MG63 (cell line): ENCODE measurements at regions not wholly inside any gene's neighbourhood (a gene's known extent, or its start where the extent isn't known, plus 50 kb on each side); places are given as distances from the start of the nearest gene placed in this dataset.

ENCODE experiments used
- DNase-seq: peaks from one replicate; pipeline ENCODE4 v3.0.0-alpha.2; 2020
- H3K27me3 ChIP-seq: fragments of 250-450 bp; sonication (Bioruptor Pico); 2 replicates; pipeline ENCODE4 v1.5.1; 2020; ENCODE audit warnings: mild to moderate bottlenecking, moderate library complexity
- H3K36me3 ChIP-seq: fragments of 250-450 bp; sonication (Bioruptor Pico); 2 replicates; pipeline ENCODE4 v1.5.1; 2020; ENCODE audit warnings: mild to moderate bottlenecking, moderate library complexity
- H3K4me3 ChIP-seq: fragments of 250-450 bp; sonication (Bioruptor Pico); 2 replicates; pipeline ENCODE4 v1.5.1; 2020; ENCODE audit warnings: mild to moderate bottlenecking, moderate library complexity
- H3K9me3 ChIP-seq: fragments of 250-450 bp; sonication (Bioruptor Pico); 2 replicates; pipeline ENCODE4 v1.5.1; 2020; ENCODE audit warnings: mild to moderate bottlenecking, moderate library complexity

DNA sequence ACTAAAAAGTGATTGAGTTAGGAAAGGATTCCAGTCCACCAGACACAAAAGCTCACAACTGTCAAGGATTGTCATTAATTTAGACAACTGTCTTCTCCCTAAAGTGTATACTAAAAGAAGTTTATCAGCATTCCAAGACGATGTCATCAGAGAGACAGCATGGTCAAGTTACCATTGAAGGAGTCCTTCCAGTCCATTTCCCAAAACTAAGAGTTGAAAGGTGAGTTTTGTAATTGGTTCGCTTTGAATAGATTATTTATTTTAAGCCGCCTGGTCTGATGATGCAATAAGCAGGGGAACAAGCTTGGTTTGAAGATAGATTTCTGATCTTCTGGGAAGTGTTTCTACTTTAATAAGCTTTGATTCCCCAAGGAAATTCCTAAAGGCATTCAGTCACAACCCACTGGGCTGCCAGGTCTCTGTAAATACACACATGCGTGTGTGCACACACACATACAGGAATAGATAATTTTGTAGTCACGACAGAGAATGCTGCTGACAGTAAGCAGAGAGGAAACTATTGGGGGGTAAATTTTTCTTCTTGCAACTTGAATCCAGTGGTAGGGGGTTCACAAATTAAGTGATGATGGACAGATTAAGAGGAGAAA lies 234.8 kb downstream of the PIK3R1 start:
- no peak overlapping the region for H3K4me3 ChIP-seq
- H3K36me3 ChIP-seq: peaks cover 7% of the 10 kb centered on the region; the same call in 1 of the 2 replicates
- peaks cover 8% of the 10 kb centered on the region for H3K9me3 ChIP-seq
- no peaks in the 10 kb centered on the region for H3K27me3 ChIP-seq
- peak; percentile 70 for DNase-seq

DNA sequence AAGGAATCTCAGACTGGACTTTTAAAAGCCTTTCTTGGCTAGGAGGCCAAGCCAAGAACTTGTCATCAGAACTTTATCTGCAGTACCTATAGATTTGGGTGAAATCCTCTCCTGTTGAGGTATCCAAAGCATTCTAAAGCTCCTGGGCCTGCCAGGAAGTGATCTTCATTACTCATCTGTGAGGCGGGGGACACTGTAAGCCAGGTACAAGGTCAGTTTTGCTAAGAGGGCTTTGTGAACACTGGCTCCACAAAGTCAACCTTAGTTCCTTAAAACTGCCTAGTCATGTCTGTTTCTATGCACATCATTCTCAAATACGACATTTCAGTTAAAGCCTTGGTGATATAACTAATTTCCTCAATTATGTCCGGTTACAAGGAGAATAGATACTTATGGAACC lies 236.7 kb downstream of the PIK3R1 start:
- no peak for DNase-seq
- Histone ChIP-seq H3K4me3 (no peak overlapping the region), H3K27me3 (no peaks in the 10 kb centered on the region), H3K36me3 (peaks cover 7% of the 10 kb centered on the region; the same call in 1 of the 2 replicates), H3K9me3 (peaks cover 8% of the 10 kb centered on the region)

DNA sequence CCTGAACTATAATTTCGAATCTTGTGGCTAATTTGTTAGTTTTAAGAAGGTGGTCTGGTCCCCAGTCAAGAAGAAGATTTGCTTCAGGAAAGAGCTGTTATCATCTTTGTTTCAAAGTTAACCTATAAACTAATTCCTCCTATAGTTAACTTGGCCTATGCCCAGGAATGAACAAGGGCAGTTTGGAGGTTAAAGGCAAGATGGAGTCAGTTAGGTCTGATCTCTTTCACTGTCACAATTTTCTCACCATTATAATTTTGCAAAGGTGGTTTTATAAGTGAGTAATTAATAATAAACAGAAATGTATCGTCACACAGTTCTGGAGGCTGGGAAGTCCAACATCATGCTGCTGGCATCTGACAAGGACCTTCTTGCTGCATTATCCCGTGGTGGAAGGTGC lies 238.6 kb downstream of the PIK3R1 start:
- Histone ChIP-seq H3K27me3 (no peaks in the 10 kb centered on the region), H3K4me3 (no peak overlapping the region), H3K36me3 (peaks cover 4% of the 10 kb centered on the region; the same call in 1 of the 2 replicates), H3K9me3 (peaks cover 6% of the 10 kb centered on the region)
- DNase-seq: no peak

DNA sequence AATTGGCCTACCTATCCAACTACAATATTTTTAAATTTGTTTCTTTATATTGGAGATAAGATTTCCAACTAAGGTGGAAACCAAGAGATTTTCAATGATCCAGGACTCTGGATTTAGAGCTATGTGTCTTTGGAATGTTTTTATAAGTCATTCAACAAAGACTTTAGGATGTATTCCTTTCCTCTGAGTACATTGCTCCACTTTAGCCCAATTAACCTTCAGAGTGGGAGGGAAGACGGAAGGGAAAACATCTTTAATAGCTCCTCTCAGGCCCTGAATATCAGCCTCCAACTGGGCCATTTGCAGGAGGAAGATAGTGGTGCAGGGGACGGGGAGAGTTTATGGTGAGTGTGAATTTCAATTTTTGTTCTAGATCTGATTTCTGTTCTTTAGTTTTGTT lies 239.2 kb downstream of the PIK3R1 start:
- Histone ChIP-seq H3K4me3 (no peak overlapping the region), H3K9me3 (peaks cover 6% of the 10 kb centered on the region), H3K27me3 (no peaks in the 10 kb centered on the region), H3K36me3 (peaks cover 4% of the 10 kb centered on the region; the same call in 1 of the 2 replicates)
- no peak for DNase-seq

DNA sequence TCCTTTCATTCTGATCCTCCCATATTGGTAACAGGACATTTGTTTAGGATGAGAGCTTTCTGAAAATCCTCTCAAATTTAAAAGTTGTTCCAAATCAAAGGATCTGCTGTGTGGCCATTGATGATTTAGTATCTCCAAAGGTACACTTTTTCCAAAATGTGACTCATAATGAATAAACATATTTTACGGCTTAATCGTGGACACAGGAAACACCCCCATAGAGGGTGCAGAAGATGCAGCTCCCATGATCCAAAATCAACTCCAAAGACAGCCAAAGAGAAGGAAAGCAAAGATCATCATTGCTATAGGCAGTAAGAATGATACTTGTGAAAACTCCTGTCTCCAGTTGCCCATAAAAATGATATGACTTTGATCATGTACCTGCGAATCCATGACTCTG lies 239.7 kb downstream of the PIK3R1 start:
- Histone ChIP-seq H3K27me3 (no peaks in the 10 kb centered on the region), H3K4me3 (no peak overlapping the region), H3K36me3 (peaks cover 4% of the 10 kb centered on the region; the same call in 1 of the 2 replicates), H3K9me3 (peaks cover 6% of the 10 kb centered on the region)
- peak; percentile 43 for DNase-seq

DNA sequence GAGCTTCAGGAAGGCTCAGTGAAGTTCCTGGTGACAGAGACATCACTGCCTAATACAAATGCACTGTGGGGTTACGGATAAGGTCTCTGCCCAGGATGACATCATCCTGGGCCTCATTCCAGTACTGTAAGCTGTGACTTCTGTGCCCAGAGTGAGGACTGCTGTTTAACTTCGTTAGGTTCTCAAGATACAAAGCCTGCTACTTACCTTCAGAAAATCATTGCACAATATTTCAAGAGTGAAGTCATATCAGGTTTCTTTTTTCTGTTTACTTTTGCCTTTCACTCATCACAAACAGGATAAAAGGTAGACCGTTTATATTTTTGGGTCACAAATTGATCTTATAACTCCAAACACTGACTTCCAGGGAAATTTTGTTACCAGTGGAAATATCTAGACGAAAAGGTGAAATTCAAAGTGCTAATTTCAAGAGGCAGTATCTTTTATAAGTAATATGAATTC lies 241.2 kb downstream of the PIK3R1 start:
- H3K9me3 ChIP-seq: peaks cover 6% of the 10 kb centered on the region
- peak; percentile 71 for DNase-seq
- no peaks in the 10 kb centered on the region for H3K27me3 ChIP-seq
- H3K4me3 ChIP-seq: no peak overlapping the region
- peaks cover 4% of the 10 kb centered on the region; the same call in 1 of the 2 replicates for H3K36me3 ChIP-seq

DNA sequence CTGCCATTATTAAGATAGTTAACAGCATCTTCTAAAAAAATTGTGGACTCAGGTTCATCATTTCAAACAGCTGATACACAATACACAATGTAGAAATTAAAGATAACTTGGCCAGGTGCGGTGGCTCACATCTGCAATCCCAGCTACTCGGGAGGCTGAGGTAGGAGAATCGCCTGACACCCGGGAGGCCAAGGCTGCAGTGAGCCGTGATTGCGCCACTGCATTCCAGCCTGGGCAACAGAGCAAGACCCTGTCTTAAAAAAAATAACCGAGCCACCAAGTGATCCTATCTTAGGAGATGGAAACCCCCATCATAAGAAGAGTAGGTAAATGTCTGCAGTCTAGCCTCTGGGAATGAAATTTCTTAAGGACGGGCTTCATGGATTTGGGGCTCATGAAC lies 241.7 kb downstream of the PIK3R1 start:
- no peak overlapping the region for H3K4me3 ChIP-seq
- H3K9me3 ChIP-seq: peaks cover 4% of the 10 kb centered on the region
- no peak for DNase-seq
- peaks cover 4% of the 10 kb centered on the region; the same call in 1 of the 2 replicates for H3K36me3 ChIP-seq
- H3K27me3 ChIP-seq: no peaks in the 10 kb centered on the region

DNA sequence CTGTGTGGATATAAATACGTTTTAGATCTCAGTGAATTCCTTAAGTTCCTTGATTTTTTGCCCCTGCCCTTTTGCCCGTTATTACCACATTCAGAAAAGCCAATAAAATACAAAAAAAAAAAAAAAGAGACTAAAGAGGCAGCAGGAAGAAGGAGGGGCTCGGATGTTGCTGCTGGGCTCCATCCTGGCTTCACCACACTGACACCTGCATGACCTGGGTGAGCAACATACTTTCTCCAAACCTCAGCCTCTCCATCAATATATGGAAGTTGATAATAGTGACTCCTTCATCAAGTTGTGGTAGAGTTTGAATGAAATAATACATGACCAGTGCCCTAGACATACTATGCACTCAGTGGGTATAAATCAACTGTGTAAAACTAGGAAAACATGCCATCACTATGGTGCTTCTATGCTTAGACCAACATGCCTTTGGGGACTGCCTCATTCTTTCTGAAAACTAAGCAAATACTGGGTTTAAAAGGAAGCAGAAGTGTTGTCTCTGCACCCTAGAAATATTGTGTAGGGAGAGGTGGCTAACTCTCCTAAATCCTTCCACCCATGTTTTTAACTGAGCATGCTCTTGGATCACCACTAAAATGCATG lies 243.0 kb downstream of the PIK3R1 start:
- Histone ChIP-seq H3K36me3 (peaks cover 4% of the 10 kb centered on the region; the same call in 1 of the 2 replicates), H3K27me3 (no peaks in the 10 kb centered on the region)
- no peak for DNase-seq

DNA sequence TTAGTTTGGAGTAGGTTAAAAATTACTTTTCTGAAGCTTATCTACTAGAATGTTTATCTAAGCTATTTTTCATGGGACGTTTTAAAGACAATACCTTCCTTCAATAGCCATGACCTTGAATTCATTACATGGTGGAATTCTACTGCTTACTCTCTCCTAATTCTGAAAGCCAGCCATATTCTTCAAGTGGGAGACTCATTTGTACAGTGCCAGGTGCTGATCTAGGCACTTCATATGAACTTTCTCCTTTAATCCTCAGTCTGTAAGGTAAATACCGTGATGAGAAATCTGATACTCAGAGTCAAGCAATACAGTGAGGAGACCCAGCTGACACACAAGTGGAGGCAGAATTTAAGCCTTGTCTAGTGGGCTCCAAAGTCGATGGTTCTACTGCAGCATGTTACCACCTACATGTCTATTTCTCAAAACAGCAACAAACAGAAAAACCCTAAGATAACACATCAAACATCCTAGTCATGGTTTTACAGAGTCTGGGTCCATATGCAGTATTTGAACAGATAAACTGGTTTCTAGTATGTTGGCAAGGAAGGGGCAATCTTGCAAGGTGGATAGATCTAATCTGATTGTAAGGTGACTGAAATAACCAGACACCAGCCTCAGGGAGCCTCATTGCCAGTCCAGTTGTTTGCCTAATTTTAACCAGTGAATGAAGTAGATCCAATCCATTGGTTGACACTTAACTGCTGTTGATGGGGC lies 243.7 kb downstream of the PIK3R1 start:
- Histone ChIP-seq H3K4me3 (no peak overlapping the region), H3K9me3 (peaks cover 3% of the 10 kb centered on the region), H3K27me3 (no peaks in the 10 kb centered on the region), H3K36me3 (peaks cover 2% of the 10 kb centered on the region; the same call in 1 of the 2 replicates)
- DNase-seq: no peak

More for the DNA sequence above, 243.0 kb downstream of the PIK3R1 start:
- no peak overlapping the region for H3K4me3 ChIP-seq
- peaks cover 5% of the 10 kb centered on the region for H3K9me3 ChIP-seq

DNA sequence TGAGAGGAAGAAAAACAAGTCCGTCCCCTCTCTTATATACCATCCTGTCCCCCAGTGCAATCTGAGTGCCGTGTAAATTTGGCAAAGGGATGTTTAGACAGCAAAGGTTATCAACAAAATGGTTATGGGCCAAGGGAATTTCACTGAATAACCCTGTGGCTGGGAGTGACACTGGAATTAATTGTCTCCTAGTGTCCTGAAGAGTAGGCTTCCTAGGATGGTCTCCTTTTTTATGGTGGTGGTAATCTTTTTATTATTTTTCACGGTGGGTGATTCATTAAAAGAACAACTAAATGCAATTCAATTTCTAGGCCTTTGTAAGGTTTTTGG lies 244.2 kb downstream of the PIK3R1 start:
- H3K4me3 ChIP-seq: no peak overlapping the region

DNA sequence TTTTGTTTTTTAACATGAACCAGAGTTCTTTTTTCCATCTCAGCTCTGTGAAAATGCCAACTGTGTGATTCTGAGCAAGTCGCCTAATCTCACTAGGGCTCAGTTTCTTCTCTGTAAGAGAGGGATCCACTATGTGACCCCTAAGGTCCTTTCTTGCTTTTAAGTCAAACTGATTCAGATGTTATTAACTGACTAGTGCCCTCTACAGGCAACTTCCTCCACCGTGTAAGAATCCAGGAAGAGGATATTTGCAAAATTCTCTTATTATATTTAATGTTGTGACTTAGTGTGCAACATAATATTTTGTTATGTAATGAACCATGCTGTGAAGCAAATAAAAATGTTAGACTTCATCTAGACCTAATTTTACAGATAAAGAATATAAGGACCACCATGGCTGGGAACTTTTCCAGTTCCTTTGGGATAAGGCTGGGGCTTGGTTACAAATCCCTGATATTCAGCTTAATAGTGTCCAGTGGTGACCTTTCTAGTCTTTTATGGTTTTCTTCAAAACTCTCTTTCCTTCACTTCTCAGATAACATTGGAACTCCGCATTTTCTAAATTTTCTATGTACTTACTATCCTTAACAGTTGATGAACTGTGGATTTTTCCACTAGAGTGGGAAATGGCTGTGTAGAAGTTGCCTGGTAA lies 244.7 kb downstream of the PIK3R1 start:
- DNase-seq: no peak
- Histone ChIP-seq H3K27me3 (no peaks in the 10 kb centered on the region), H3K4me3 (no peak overlapping the region), H3K9me3 (peaks cover 3% of the 10 kb centered on the region), H3K36me3 (no peaks in the 10 kb centered on the region)

More for the DNA sequence above, 244.2 kb downstream of the PIK3R1 start:
- peaks cover 3% of the 10 kb centered on the region for H3K9me3 ChIP-seq
- DNase-seq: no peak
- no peaks in the 10 kb centered on the region for H3K27me3 ChIP-seq
- no peaks in the 10 kb centered on the region for H3K36me3 ChIP-seq

DNA sequence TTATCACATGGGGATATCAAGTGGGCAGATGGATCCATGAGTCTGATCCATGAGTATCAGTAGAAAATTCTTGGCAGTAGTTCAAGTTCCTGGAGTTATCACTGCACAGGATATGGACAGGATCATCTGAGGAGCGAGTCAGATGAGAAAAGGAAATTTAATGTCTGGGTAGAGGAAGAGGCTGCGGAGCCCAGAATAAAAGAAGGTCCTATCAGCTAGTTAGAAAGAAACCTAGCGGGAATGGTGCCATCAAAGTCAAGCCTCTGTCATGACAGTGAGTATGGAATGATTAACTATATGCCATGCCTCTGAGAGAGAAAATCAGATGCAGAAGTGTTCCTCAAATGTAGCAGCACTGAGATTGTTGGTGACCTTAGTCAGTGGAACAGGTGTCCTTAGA lies 248.1 kb downstream of the PIK3R1 start:
- no peaks in the 10 kb centered on the region for H3K27me3 ChIP-seq
- DNase-seq: no peak
- no peaks in the 10 kb centered on the region for H3K36me3 ChIP-seq
- peaks cover 3% of the 10 kb centered on the region for H3K9me3 ChIP-seq
- no peak overlapping the region for H3K4me3 ChIP-seq

DNA sequence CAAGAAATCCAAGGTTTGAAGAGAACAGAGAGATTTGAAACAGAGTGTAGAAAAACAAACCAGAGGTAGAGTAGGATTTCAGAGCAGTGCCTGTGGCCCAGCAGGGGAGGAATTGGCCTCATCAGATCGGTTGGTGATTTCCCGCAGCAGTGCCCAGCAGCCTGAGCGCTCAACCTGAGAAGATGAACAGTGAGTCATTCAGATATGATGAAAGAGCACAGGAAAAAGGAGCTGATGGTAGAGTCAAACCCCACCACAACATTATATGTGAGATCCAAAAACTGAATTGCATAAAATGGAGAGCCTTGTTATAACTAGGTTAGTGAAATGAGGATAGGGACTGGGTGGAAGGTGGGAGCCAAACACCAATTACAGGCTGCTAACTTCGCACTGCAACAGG lies 248.9 kb downstream of the PIK3R1 start:
- H3K4me3 ChIP-seq: no peak overlapping the region
- DNase-seq: peak; percentile 52
- peaks cover 3% of the 10 kb centered on the region for H3K9me3 ChIP-seq
- H3K36me3 ChIP-seq: no peaks in the 10 kb centered on the region
- no peaks in the 10 kb centered on the region for H3K27me3 ChIP-seq

DNA sequence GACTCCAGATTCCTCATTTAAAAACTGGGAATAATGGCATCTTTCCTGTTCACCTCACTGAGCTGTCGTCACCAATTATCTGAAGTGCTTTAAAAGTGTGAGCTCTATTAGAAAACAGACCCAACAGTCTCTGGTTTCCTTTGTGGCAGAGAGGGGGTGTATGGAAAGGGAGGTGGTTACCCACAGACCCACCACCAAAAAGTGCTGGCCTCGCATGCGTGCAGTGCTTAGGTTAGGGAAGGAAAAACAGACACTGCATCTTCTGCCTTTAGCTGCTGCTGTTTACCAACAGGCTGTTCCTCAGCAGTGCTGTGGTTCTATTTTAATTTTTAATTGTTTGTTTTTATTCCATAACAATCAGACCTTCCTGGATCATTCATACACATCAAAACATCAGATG lies 249.6 kb downstream of the PIK3R1 start:
- Histone ChIP-seq H3K27me3 (no peaks in the 10 kb centered on the region), H3K9me3 (peaks cover 3% of the 10 kb centered on the region), H3K4me3 (no peak overlapping the region), H3K36me3 (no peaks in the 10 kb centered on the region)
- DNase-seq: no peak

DNA sequence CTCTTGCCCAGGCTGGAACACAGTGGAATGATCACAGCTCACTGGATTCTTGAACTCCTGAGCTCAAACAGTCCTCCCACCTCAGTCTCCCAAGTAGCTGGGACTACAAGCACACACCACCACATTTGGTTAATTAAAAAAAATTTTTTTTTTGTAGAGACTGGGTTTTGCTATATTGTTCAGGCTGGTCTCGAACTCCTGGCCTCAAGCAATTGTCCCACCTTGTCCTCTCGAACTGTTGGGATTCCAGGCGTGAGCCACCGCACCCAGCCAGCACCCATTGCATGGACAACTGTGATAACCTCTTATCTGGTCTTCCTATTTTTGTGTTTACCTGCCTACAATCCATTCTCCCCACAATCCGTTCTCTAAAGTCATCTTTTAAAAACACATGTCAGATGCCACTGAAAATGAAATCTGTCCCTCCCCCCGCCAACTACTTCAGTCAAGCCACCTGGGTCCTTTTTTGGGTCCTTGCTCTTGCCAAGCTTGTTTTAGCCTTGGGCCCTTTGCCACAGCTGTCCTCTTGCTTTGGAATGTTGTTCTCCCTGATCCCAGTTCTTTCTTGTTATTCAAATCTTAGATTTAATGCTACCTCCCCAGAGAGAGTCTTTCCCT lies 250.5 kb downstream of the PIK3R1 start:
- Histone ChIP-seq H3K4me3 (no peak overlapping the region), H3K9me3 (peaks cover 3% of the 10 kb centered on the region), H3K27me3 (no peaks in the 10 kb centered on the region), H3K36me3 (no peaks in the 10 kb centered on the region)
- no peak for DNase-seq

DNA sequence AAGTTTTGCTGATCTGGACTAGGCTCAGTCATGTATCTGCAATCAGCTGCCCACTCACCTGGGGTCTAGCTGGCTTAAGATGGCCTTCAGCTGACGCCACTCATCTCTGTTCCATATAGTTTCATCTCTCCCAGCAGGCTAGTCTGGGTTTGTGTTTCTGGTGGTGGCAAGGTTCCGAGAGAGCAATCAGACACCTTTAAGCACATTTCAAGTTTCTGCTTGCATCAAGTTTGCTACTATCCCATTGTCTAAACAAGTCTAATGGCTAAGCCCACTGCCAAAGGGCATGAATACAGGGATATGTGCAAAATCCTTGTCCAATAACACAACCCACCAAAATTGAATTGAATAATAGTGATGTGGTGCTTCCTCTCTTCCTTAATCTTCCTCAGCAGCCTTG lies 251.7 kb downstream of the PIK3R1 start:
- DNase-seq: no peak
- Histone ChIP-seq H3K27me3 (no peaks in the 10 kb centered on the region), H3K4me3 (no peak overlapping the region), H3K9me3 (peaks cover 3% of the 10 kb centered on the region), H3K36me3 (no peaks in the 10 kb centered on the region)

DNA sequence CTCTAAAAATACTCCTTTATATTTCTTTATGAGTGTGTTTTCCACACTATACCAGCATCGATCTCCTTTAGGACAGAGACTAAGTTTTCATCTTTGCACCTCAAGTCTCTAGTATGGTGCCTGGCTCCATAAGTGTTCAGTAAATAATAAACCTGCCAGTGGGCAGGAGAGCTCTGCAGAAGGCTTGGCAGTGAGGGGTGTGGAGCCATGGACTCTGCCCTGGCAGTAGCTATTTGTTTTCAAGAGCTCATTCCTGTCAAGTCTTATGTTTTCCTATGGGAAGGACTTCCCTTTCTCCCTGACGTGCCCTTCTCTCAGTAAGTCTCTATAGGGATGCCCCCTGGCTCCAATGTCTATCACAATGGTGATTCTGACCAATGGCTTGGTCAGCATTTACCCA lies 252.2 kb downstream of the PIK3R1 start:
- Histone ChIP-seq H3K36me3 (no peaks in the 10 kb centered on the region), H3K4me3 (no peak overlapping the region), H3K9me3 (peaks cover under 1% of the 10 kb centered on the region; the same call in 1 of the 2 replicates), H3K27me3 (no peaks in the 10 kb centered on the region)
- DNase-seq: no peak
